ENCODE measurements at regions not wholly inside any gene's neighbourhood (a gene's known extent, or its start where the extent isn't known, plus 50 kb on each side); places are given as distances from the start of the nearest gene placed in this dataset.

DNA sequence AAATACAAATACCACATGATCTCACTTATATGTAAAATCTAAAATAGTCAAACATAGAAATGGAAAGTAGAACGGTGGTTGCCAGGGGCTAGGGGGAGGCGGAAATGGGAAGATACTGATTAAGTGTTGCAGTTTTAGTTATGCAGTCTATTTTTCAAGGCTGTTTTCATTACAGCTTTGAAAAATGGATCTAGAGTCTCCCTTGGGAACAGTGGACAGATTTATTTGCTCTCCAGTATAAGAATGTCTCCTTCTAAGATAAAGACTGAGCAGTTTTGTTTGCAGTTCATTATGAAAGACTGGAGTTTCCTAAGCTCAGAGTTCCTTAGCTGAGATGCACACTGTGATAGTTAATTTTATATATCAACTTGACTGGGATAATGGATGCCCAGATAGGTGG lies 202.5 kb downstream of the KLHL28 start:
- Histone ChIP-seq H3K9me3 (no peaks in the 10 kb centered on the region), H3K36me3 (no peaks in the 10 kb centered on the region), H3K27me3 (no peaks in the 10 kb centered on the region), H3K4me1 (no peaks in the 10 kb centered on the region), H3K4me3 (ENCODE audit: low read depth, low read length) (no peak overlapping the region)
- no peak for TF ChIP-seq CTCF (IDR thresholded peaks at IDR 0.05; ENCODE audit: low read depth, low read length)
- no peak for DNase-seq

DNA sequence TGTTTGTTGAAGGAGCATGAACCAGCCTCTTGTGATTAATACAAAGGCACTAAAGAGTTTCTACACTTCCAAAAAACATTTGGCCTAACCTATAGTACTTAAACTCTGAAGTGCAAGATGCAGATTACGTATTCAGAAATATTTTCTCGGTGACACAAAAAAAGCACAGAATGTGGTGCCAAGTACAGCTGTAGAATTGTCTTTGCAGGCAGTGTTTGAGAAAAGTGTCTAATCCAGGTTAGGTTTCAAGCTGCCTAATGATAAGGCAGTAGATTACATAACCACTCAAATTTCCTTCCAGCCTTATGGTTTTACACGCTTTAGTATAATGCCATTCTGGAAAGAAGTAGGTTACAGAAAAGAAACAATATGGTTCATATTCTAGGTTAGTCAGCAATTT lies 205.2 kb downstream of the KLHL28 start:
- no peak overlapping the region for H3K4me3 ChIP-seq (ENCODE audit: low read depth, low read length)
- H3K4me1 ChIP-seq = no peaks in the 10 kb centered on the region
- no peak for DNase-seq
- no peaks in the 10 kb centered on the region for H3K27me3 ChIP-seq
- H3K9me3 ChIP-seq = no peaks in the 10 kb centered on the region
- no peak for TF ChIP-seq CTCF (IDR thresholded peaks at IDR 0.05; ENCODE audit: low read depth, low read length)
- H3K36me3 ChIP-seq = no peaks in the 10 kb centered on the region

- Histone ChIP-seq H3K36me3 (no peaks in the 10 kb centered on the region), H3K4me3 (ENCODE audit: low read depth, low read length) (no peak overlapping the region), H3K9me3 (no peaks in the 10 kb centered on the region), H3K27me3 (no peaks in the 10 kb centered on the region), H3K4me1 (no peaks in the 10 kb centered on the region)
- TF ChIP-seq CTCF (IDR thresholded peaks at IDR 0.05; ENCODE audit: low read depth, low read length) = no peak
- no peak for DNase-seq
Measured at GRCh38 chr14:44745371-44745770, 216.4 kb downstream of the KLHL28 start.

- no peak for TF ChIP-seq CTCF (IDR thresholded peaks at IDR 0.05; ENCODE audit: low read depth, low read length)
Measured at GRCh38 chr14:44742202-44742601, 219.5 kb downstream of the KLHL28 start.

GRCh38 chr14:44741431-44741830 lies 220.3 kb downstream of the KLHL28 start:
- Histone ChIP-seq H3K4me1 (no peaks in the 10 kb centered on the region), H3K27me3 (no peaks in the 10 kb centered on the region)
- no peak for TF ChIP-seq CTCF (IDR thresholded peaks at IDR 0.05; ENCODE audit: low read depth, low read length)

More at GRCh38 chr14:44742202-44742601, 219.5 kb downstream of the KLHL28 start:
- Histone ChIP-seq H3K4me3 (ENCODE audit: low read depth, low read length) (no peak overlapping the region), H3K4me1 (no peaks in the 10 kb centered on the region), H3K27me3 (no peaks in the 10 kb centered on the region), H3K9me3 (no peaks in the 10 kb centered on the region), H3K36me3 (no peaks in the 10 kb centered on the region)
- DNase-seq = no peak

GRCh38 chr14:44736326-44736725 lies 225.4 kb downstream of the KLHL28 start:
- Histone ChIP-seq H3K4me3 (ENCODE audit: low read depth, low read length) (no peak overlapping the region), H3K36me3 (no peaks in the 10 kb centered on the region), H3K9me3 (no peaks in the 10 kb centered on the region), H3K4me1 (no peaks in the 10 kb centered on the region), H3K27me3 (no peaks in the 10 kb centered on the region; the same call in 1 of the 2 replicates)
- no peak for DNase-seq
- no peak for TF ChIP-seq CTCF (IDR thresholded peaks at IDR 0.05; ENCODE audit: low read depth, low read length)

More at GRCh38 chr14:44741431-44741830, 220.3 kb downstream of the KLHL28 start:
- no peak for DNase-seq
- Histone ChIP-seq H3K9me3 (no peaks in the 10 kb centered on the region), H3K36me3 (no peaks in the 10 kb centered on the region), H3K4me3 (ENCODE audit: low read depth, low read length) (no peak overlapping the region)
